DOHH2 (cell line): ENCODE measurements at regions not wholly inside any gene's neighbourhood (a gene's known extent, or its start where the extent isn't known, plus 50 kb on each side); places are given as distances from the start of the nearest gene placed in this dataset.

Experiments used
- EZH2phosphoT487 ChIP-seq: fragments of 200-600 bp; sonication (generic); IDR thresholded peaks from 2 replicates; pipeline ENCODE4 v1.6.1; 2017; ENCODE audit warnings: borderline replicate concordance, mild to moderate bottlenecking, antibody characterized with exemption, low read length, moderate library complexity, mixed read lengths
- TF ChIP-seq, protein P1 (sequence below): fragments of 200-600 bp; sonication (generic); IDR thresholded peaks from one replicate; pipeline ENCODE4 v1.5.1; 2014; ENCODE audit warnings: antibody characterized with exemption, mild to moderate bottlenecking, low read depth, low read length; ENCODE audit not compliant: poor library complexity, severe bottlenecking

DNA sequence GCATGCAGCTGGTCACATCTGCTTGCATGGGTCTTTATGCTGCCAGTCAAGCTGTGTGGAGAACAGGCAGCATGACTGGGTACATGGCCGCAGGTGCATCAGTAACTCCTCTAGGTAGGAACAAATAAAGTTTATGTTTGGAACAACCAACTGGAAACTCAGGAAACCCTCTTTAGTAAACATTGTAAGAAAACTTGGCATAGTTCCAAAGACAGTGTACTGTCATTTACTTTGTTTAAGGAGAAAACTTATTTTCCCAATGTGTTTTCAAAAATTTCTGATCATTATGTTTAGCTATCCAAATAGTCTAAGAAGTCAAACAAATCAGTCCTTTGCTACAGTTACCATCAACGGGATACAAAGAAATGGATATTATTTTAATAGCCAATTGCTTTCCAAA, 386.0 kb downstream of the CHSY3 start:
- TF ChIP-seq EZH2phosphoT487, result no peak
- TF ChIP-seq, protein P1, sequence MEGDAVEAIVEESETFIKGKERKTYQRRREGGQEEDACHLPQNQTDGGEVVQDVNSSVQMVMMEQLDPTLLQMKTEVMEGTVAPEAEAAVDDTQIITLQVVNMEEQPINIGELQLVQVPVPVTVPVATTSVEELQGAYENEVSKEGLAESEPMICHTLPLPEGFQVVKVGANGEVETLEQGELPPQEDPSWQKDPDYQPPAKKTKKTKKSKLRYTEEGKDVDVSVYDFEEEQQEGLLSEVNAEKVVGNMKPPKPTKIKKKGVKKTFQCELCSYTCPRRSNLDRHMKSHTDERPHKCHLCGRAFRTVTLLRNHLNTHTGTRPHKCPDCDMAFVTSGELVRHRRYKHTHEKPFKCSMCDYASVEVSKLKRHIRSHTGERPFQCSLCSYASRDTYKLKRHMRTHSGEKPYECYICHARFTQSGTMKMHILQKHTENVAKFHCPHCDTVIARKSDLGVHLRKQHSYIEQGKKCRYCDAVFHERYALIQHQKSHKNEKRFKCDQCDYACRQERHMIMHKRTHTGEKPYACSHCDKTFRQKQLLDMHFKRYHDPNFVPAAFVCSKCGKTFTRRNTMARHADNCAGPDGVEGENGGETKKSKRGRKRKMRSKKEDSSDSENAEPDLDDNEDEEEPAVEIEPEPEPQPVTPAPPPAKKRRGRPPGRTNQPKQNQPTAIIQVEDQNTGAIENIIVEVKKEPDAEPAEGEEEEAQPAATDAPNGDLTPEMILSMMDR, result no peak
